Kidney (tissue), 13 donors: ENCODE measurements at regions not wholly inside any gene's neighbourhood (a gene's known extent, or its start where the extent isn't known, plus 50 kb on each side); places are given as distances from the start of the nearest gene placed in this dataset.

ENCODE experiments used
- DNase-seq, 5 donors: peaks; one replicate each; pipeline ENCODE4 v3.0.0-alpha.2; 2013 to 2020
- FAIRE-seq: peaks from 2 replicates; lab custom pipeline; 2012; peaks lifted over from hg19 to GRCh38; lab: Jason Lieb, UNC
- H3K27ac ChIP-seq, 2 donors: one replicate each; pipeline ENCODE4 v1.7.0; 2013; ENCODE audit warnings: low read depth in 2 of 2, low read length in 2 of 2, inconsistent platforms in 1 of 2
- H3K27me3 ChIP-seq: one replicate; pipeline ENCODE4 v1.7.1; 2013; ENCODE audit warnings: low read length, inconsistent platforms; ENCODE audit not compliant: control insufficient read depth, insufficient read depth
- H3K36me3 ChIP-seq, 3 donors: one replicate each; pipeline versions ENCODE4 v1.7.0 to v1.7.1; 2013; ENCODE audit warnings: low read length in 3 of 3, control low read depth in 1 of 3, inconsistent platforms in 1 of 3; ENCODE audit not compliant: insufficient read depth in 3 of 3, control insufficient read depth in 2 of 3
- H3K4me1 ChIP-seq, 3 donors: one replicate each; pipeline versions ENCODE4 v1.7.0 to v1.7.1; 2013; ENCODE audit warnings: low read length in 3 of 3, inconsistent platforms in 1 of 3, low read depth in 1 of 3; ENCODE audit not compliant: control insufficient read depth in 2 of 3, insufficient read depth in 2 of 3
- H3K4me3 ChIP-seq, 3 donors: one replicate each; pipeline versions ENCODE4 v1.7.0 to v1.8.1; 2013; ENCODE audit warnings: low read length in 3 of 3, control low read depth in 1 of 3, inconsistent platforms in 1 of 3
- H3K9ac ChIP-seq, 3 donors: one replicate each; pipeline versions ENCODE4 v1.7.0 to v1.7.1; 2013; ENCODE audit warnings: low read length in 3 of 3, control low read depth in 1 of 3, inconsistent platforms in 1 of 3
- H3K9me3 ChIP-seq, 3 donors: one replicate each; pipeline versions ENCODE4 v1.7.0 to v1.7.1; 2013; ENCODE audit warnings: low read length in 3 of 3, control low read depth in 1 of 3, inconsistent platforms in 1 of 3; ENCODE audit not compliant: control insufficient read depth in 2 of 3, insufficient read depth in 1 of 3
- intact Hi-C: fragments of 100-400 bp; cut with DNase I; formaldehyde crosslinking; loops from one replicate; pipeline ENCODE4 v1.11.1; 2022
- TF ChIP-seq, protein P1 (sequence below): IDR thresholded peaks from 3 replicates; pipeline ENCODE4 v1.5.1; 2012; ENCODE audit warnings: mild to moderate bottlenecking, moderate library complexity, borderline replicate concordance; ENCODE audit not compliant: insufficient read depth; ENCODE audit errors: extremely low read depth
- donor health status: control.
- donor health status: control.
- donor health status: control.
- donor health status: control.
- donor health status: control.
- donor health status: DM: yes; HTN: yes; CAD: no.
- donor health status: Normal renal cell carcinoma (clear cell type).

- TF ChIP-seq, protein P1, sequence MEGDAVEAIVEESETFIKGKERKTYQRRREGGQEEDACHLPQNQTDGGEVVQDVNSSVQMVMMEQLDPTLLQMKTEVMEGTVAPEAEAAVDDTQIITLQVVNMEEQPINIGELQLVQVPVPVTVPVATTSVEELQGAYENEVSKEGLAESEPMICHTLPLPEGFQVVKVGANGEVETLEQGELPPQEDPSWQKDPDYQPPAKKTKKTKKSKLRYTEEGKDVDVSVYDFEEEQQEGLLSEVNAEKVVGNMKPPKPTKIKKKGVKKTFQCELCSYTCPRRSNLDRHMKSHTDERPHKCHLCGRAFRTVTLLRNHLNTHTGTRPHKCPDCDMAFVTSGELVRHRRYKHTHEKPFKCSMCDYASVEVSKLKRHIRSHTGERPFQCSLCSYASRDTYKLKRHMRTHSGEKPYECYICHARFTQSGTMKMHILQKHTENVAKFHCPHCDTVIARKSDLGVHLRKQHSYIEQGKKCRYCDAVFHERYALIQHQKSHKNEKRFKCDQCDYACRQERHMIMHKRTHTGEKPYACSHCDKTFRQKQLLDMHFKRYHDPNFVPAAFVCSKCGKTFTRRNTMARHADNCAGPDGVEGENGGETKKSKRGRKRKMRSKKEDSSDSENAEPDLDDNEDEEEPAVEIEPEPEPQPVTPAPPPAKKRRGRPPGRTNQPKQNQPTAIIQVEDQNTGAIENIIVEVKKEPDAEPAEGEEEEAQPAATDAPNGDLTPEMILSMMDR, result no peak
- Histone ChIP-seq H3K9ac (no peak overlapping the region), H3K27ac (no peak overlapping the region), H3K27me3 (no peaks in the 10 kb centered on the region), H3K9me3 (no peaks in the 10 kb centered on the region), H3K4me3 (no peak overlapping the region), H3K4me1 (no peaks in the 10 kb centered on the region), H3K36me3 (no peaks in the 10 kb centered on the region)
- FAIRE-seq, result no peak
- peak in 1 of 5 donors; percentile 18 for DNase-seq
- intact Hi-C loops, result no loop called here
These were observed 57.7 kb upstream of the HPCAL1 start for GRCh38 chr2:10245021-10245420.

DNA sequence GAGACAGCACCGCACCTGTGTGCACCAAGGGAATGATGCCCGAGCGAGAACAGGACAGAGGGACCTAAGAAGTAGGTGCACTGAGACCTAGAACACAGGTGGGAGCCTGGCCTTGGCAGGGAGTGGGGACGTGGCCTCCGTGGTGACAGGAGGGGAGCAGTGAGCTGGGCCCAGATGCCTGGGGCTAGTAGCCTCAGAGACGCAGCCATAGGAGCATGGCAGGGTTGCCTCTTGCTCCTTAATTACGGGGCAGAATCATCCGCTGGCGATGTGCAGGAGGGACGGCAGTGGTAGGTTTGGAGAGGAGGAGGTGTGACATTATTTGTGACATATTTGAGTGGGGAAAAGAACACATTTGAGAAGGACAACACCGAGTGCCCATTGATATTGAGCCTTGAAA is 57.0 kb upstream of the HPCAL1 start:
- peaks cover 0 to 5% (median 0%) of the 10 kb centered on the region in 3 donors for H3K9me3 ChIP-seq
- FAIRE-seq, result no peak
- H3K27me3 ChIP-seq, result no peaks in the 10 kb centered on the region
- DNase-seq, result peak in 2 of 5 donors; percentile 14 to 44
- H3K9ac ChIP-seq, result no peak overlapping the region
- no peak overlapping the region for H3K27ac ChIP-seq
- TF ChIP-seq, protein P1, result no peak
- H3K4me1 ChIP-seq, result no peaks in the 10 kb centered on the region
- H3K36me3 ChIP-seq, result no peaks in the 10 kb centered on the region
- intact Hi-C loops, result no loop called here
- H3K4me3 ChIP-seq, result no peak overlapping the region

GRCh38 chr2:10246370-10246769 is 56.3 kb upstream of the HPCAL1 start:
- no peak for FAIRE-seq
- H3K27me3 ChIP-seq, result no peaks in the 10 kb centered on the region
- H3K9ac ChIP-seq, result no peak overlapping the region
- intact Hi-C loops, result no loop called here
- no peaks in the 10 kb centered on the region for H3K36me3 ChIP-seq
- peaks cover 0 to 7% (median 0%) of the 10 kb centered on the region in 3 donors for H3K9me3 ChIP-seq
- H3K4me1 ChIP-seq, result no peaks in the 10 kb centered on the region
- DNase-seq, result peak in 2 of 5 donors; percentile 15 to 27
- no peak overlapping the region for H3K4me3 ChIP-seq
- H3K27ac ChIP-seq, result no peak overlapping the region
- TF ChIP-seq, protein P1, result no peak

GRCh38 chr2:10246831-10247230 is 55.9 kb upstream of the HPCAL1 start:
- Histone ChIP-seq H3K9me3 (peaks cover 0 to 7% (median 0%) of the 10 kb centered on the region in 3 donors), H3K27me3 (no peaks in the 10 kb centered on the region), H3K36me3 (no peaks in the 10 kb centered on the region), H3K9ac (no peak overlapping the region), H3K27ac (no peak overlapping the region), H3K4me1 (no peaks in the 10 kb centered on the region), H3K4me3 (no peak overlapping the region)
- intact Hi-C loops, result no loop called here
- TF ChIP-seq, protein P1, result no peak
- FAIRE-seq (no peak), DNase-seq (no peak)
